BJ (cell line): ENCODE measurements at regions not wholly inside any gene's neighbourhood (a gene's known extent, or its start where the extent isn't known, plus 50 kb on each side); places are given as distances from the start of the nearest gene placed in this dataset.

Source experiments
- CTCF ChIA-PET: fragments of 350-600 bp; formaldehyde crosslinking; extraction: SDS; loops from one replicate; lab custom pipeline; 2021; ENCODE audit warnings: antibody characterized with exemption, inconsistent platforms; lab: Yijun Ruan, JAX
- POLR2A ChIA-PET: fragments of 300-600 bp; sonication (Branson Sonifier 250); formaldehyde crosslinking; extraction: SDS; loops from one replicate; lab custom pipeline; 2021; ENCODE audit warnings: antibody characterized with exemption; lab: Charles Lee
- DNase-seq: peaks from one replicate; pipeline ENCODE4 v3.0.0-alpha.2; 2011; ENCODE audit warnings: low read depth
- H3K27me3 ChIP-seq: 2 replicates; pipeline ENCODE4 v1.6.0; 2011; ENCODE audit warnings: low read length; ENCODE audit not compliant: control insufficient read depth, insufficient read depth
- H3K36me3 ChIP-seq: 2 replicates; pipeline ENCODE4 v1.5.1; 2011; ENCODE audit warnings: low read length; ENCODE audit not compliant: control insufficient read depth, insufficient read depth
- H3K4me3 ChIP-seq: 2 replicates; pipeline ENCODE4 v1.5.1; 2011; ENCODE audit warnings: low read depth, mild to moderate bottlenecking, control low read depth, low read length
- CTCF ChIP-seq: IDR thresholded peaks from 2 replicates; pipeline ENCODE4 v1.5.1; 2011; ENCODE audit warnings: low read depth, mild to moderate bottlenecking, control low read depth, inconsistent platforms, low read length, moderate library complexity; ENCODE audit not compliant: insufficient read depth

- no peak overlapping the region for H3K4me3 ChIP-seq
- POLR2A ChIA-PET: no interaction called here
- no peaks in the 10 kb centered on the region for H3K36me3 ChIP-seq
- no peak for TF ChIP-seq CTCF
- CTCF ChIA-PET: interaction anchor here (1.0 to 1.5 kb wide), 2 partner anchors 9 to 35 kb away, joined by 3 to 5 read pairs; no protein-coding TSS in a partner anchor
- DNase-seq: no peak
- H3K27me3 ChIP-seq: no peaks in the 10 kb centered on the region
These were observed 162.3 kb upstream of the ZNF217 start for GRCh38 chr20:53755733-53756531.

GRCh38 chr20:53753880-53754459 is 160.3 kb upstream of the ZNF217 start:
- POLR2A ChIA-PET: no interaction called here
- H3K27me3 ChIP-seq: no peaks in the 10 kb centered on the region
- CTCF ChIA-PET: interaction anchor here (0.7 to 1.5 kb wide), 3 partner anchors 11 to 166 kb away, joined by 3 to 5 read pairs (median 3); no protein-coding TSS in a partner anchor
- DNase-seq: no peak
- no peak overlapping the region for H3K4me3 ChIP-seq
- H3K36me3 ChIP-seq: no peaks in the 10 kb centered on the region
- no peak for TF ChIP-seq CTCF

- H3K27me3 ChIP-seq: no peaks in the 10 kb centered on the region
- H3K36me3 ChIP-seq: no peaks in the 10 kb centered on the region
- ChIA-PET POLR2A (no interaction called here), CTCF (interaction anchor here (1.6 kb wide), 1 partner anchor 11 kb away, joined by 3 read pairs; no protein-coding TSS in a partner anchor)
- TF ChIP-seq CTCF: no peak
- DNase-seq: no peak
- H3K4me3 ChIP-seq: no peak overlapping the region
These were observed 159.6 kb upstream of the ZNF217 start for GRCh38 chr20:53752971-53753879.

- ChIA-PET CTCF (interaction anchor here (1.6 kb wide), 1 partner anchor 12 kb away, joined by 3 read pairs; no protein-coding TSS in a partner anchor), POLR2A (no interaction called here)
- no peak overlapping the region for H3K4me3 ChIP-seq
- no peak for TF ChIP-seq CTCF
- no peak for DNase-seq
- no peaks in the 10 kb centered on the region for H3K36me3 ChIP-seq
- H3K27me3 ChIP-seq: no peaks in the 10 kb centered on the region
These were observed 158.9 kb upstream of the ZNF217 start for GRCh38 chr20:53752583-53752970.
